Large intestine (tissue), 3 donors: ENCODE measurements at regions not wholly inside any gene's neighbourhood (a gene's known extent, or its start where the extent isn't known, plus 50 kb on each side); places are given as distances from the start of the nearest gene placed in this dataset.
"Not testable (repeated sequence)": the region's sequence is repeated elsewhere in the genome, so short reads cannot be mapped to it uniquely, and the experiment has no call there.

ENCODE experiments used
- DNase-seq, 2 donors: peaks; one replicate each; pipeline versions ENCODE4 v3.0.0 to v3.0.0-alpha.2; 2013
- H3K27ac ChIP-seq: one replicate; pipeline ENCODE4 v1.5.1; 2013; ENCODE audit warnings: low read length
- H3K27me3 ChIP-seq: 2 replicates; pipeline ENCODE4 v1.6.1; 2013; ENCODE audit warnings: low read length; ENCODE audit not compliant: control insufficient read depth, insufficient read depth
- H3K36me3 ChIP-seq: 2 replicates; pipeline ENCODE4 v1.6.1; 2013; ENCODE audit warnings: low read length; ENCODE audit not compliant: control insufficient read depth, insufficient read depth
- H3K4me1 ChIP-seq: one replicate; pipeline ENCODE4 v1.6.1; 2013; ENCODE audit warnings: low read length; ENCODE audit not compliant: control insufficient read depth, insufficient read depth
- H3K4me3 ChIP-seq: one replicate; pipeline ENCODE4 v1.5.1; 2013; ENCODE audit warnings: low read length
- H3K9me3 ChIP-seq: one replicate; pipeline ENCODE4 v1.6.1; 2013; ENCODE audit warnings: mild to moderate bottlenecking, low read depth, low read length, moderate library complexity; ENCODE audit not compliant: control insufficient read depth
- WGBS: methylation state at CpG from one replicate; pipeline ENCODE4 v1.1.5; 2013; ENCODE audit warnings: low lambda C conversion rate; ENCODE audit not compliant: insufficient coverage; 5-methylcytosine and 5-hydroxymethylcytosine counted together

- Histone ChIP-seq H3K9me3 (no peaks in the 10 kb centered on the region), H3K27me3 (peaks cover 2% of the 10 kb centered on the region), H3K4me1 (no peaks in the 10 kb centered on the region), H3K27ac (no peak overlapping the region), H3K36me3 (no peaks in the 10 kb centered on the region), H3K4me3 (no peak overlapping the region)
- no CpG with 5 or more reads among the region's 3 CpGs for WGBS
- no peak for DNase-seq
These were observed 283.4 kb upstream of the G2E3 start for GRCh38 chr14:30275604-30276003.

GRCh38 chr14:30277268-30277667, 281.7 kb upstream of the G2E3 start:
- no peak overlapping the region for H3K4me3 ChIP-seq
- no peaks in the 10 kb centered on the region for H3K36me3 ChIP-seq
- H3K4me1 ChIP-seq = no peaks in the 10 kb centered on the region
- 92% methylated on average over 2 of the region's 2 CpGs for WGBS
- H3K9me3 ChIP-seq = no peaks in the 10 kb centered on the region
- H3K27me3 ChIP-seq = peaks cover 2% of the 10 kb centered on the region
- H3K27ac ChIP-seq = no peak overlapping the region
- DNase-seq = no peak

- H3K4me1 ChIP-seq, H3K4me3 ChIP-seq, H3K36me3 ChIP-seq, DNase-seq, H3K27me3 ChIP-seq, H3K27ac ChIP-seq, H3K9me3 ChIP-seq: not testable (repeated sequence)
- no CpG with 5 or more reads among the region's 2 CpGs for WGBS
These were observed 280.1 kb upstream of the G2E3 start for GRCh38 chr14:30278856-30279255.

DNA sequence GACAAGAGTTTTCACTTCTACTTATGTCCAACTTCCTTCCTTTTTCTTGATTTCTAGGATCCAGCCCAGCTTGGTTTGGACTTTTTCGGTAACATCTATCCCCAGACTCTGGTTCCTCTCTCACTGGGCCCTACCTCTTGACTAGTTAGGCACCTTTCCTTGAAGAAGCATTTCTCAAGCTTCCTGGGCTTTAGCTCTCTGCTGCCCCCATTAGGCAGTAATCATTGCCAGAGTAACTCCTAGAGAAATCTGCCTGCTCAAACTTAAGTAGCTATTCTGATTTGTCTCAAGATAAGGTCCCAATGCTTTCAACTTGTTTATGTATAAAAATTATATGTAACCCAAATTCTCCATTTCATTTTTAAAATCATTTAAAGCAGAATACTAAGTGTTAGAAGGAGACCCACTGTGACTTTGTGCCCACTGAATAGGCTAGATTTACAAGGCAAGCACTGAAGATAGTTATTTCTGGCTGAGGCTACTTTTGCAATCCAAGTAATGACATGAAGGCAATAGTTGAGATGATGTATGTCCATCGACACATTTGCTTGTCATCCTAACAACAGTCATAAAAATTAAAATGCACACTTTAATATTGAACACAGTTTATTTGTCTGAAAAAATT, 275.0 kb upstream of the G2E3 start:
- Histone ChIP-seq H3K4me1 (no peaks in the 10 kb centered on the region), H3K4me3 (no peak overlapping the region), H3K27ac (no peak overlapping the region), H3K9me3 (no peaks in the 10 kb centered on the region), H3K36me3 (no peaks in the 10 kb centered on the region), H3K27me3 (no peaks in the 10 kb centered on the region)
- DNase-seq = peak; percentile 7 to 11
- WGBS = 40% methylated on average over 1 of the region's 2 CpGs

GRCh38 chr14:30284808-30285207, 274.1 kb upstream of the G2E3 start:
- no CpG with 5 or more reads among the region's 4 CpGs for WGBS
- H3K4me3 ChIP-seq = no peak overlapping the region
- H3K27me3 ChIP-seq = no peaks in the 10 kb centered on the region
- H3K36me3 ChIP-seq = no peaks in the 10 kb centered on the region
- no peaks in the 10 kb centered on the region for H3K9me3 ChIP-seq
- no peak overlapping the region for H3K27ac ChIP-seq
- no peaks in the 10 kb centered on the region for H3K4me1 ChIP-seq
- no peak for DNase-seq

GRCh38 chr14:30287579-30288445, 271.1 kb upstream of the G2E3 start:
- Histone ChIP-seq H3K36me3 (no peaks in the 10 kb centered on the region), H3K4me3 (no peak overlapping the region), H3K27ac (no peak overlapping the region), H3K27me3 (no peaks in the 10 kb centered on the region), H3K4me1 (peaks cover 7% of the 10 kb centered on the region), H3K9me3 (no peaks in the 10 kb centered on the region)
- 83% methylated on average over 1 of the region's 7 CpGs for WGBS
- DNase-seq = no peak

DNA sequence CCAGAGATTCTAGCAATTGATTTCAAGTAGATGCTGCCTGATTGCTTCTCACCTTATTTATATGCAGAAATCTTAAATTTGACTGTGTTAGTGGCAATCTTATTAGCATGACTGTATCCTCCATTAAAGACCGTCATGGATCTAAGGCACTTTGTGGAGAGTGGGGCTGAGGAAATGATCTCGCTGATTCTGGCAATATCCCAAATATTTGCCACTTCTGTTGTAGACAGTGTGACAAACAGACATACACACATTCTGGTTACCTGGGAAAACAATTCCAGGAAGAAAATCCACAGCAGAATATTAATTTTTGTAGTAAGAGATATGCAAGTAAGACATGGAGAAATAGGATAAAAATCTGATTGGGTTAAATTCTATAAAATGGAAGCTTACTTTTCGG, 269.0 kb upstream of the G2E3 start:
- H3K36me3 ChIP-seq = no peaks in the 10 kb centered on the region
- no peaks in the 10 kb centered on the region for H3K27me3 ChIP-seq
- WGBS = 67% methylated on average over 3 of the region's 3 CpGs
- peaks cover 13% of the 10 kb centered on the region for H3K4me1 ChIP-seq
- no peak overlapping the region for H3K4me3 ChIP-seq
- H3K9me3 ChIP-seq = no peaks in the 10 kb centered on the region
- no peak for DNase-seq
- H3K27ac ChIP-seq = no peak overlapping the region

GRCh38 chr14:30291216-30291615, 267.7 kb upstream of the G2E3 start:
- WGBS = no CpG with 5 or more reads among the region's 2 CpGs
- no peak overlapping the region for H3K4me3 ChIP-seq

DNA sequence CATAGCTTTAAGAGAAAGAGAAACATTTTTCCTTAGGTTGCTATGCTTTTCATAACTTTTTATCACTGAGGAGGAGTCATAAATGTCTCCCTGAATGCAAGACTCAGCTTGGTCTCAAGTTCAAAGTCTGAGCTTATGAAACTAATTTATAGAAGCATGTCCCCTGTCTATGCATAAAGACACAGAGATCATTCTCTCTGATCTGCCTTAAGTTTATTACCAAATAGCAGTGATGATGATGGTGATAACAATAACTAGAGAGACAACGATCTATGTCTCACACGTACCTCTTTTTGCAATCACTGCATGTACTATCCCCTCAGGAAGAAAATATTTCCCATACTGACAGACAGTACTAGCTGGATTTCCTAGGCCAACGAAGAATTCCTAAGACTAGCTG, 266.4 kb upstream of the G2E3 start:
- Histone ChIP-seq H3K36me3 (no peaks in the 10 kb centered on the region), H3K9me3 (no peaks in the 10 kb centered on the region), H3K4me3 (no peak overlapping the region), H3K27ac (peak overlapping the region; percentile 58), H3K4me1 (peaks cover 13% of the 10 kb centered on the region), H3K27me3 (peaks cover 2% of the 10 kb centered on the region)
- WGBS = no CpG with 5 or more reads among the region's 3 CpGs
- peak; percentile 61 to 82 for DNase-seq

More at GRCh38 chr14:30291216-30291615, 267.7 kb upstream of the G2E3 start:
- H3K27me3 ChIP-seq = no peaks in the 10 kb centered on the region
- peaks cover 13% of the 10 kb centered on the region for H3K4me1 ChIP-seq
- no peaks in the 10 kb centered on the region for H3K36me3 ChIP-seq
- H3K9me3 ChIP-seq = no peaks in the 10 kb centered on the region
- no peak for DNase-seq
- no peak overlapping the region for H3K27ac ChIP-seq

- H3K27me3 ChIP-seq = peaks cover 2% of the 10 kb centered on the region
- no peaks in the 10 kb centered on the region for H3K9me3 ChIP-seq
- H3K36me3 ChIP-seq = no peaks in the 10 kb centered on the region
- no peak overlapping the region for H3K4me3 ChIP-seq
- no peak for DNase-seq
- no peak overlapping the region for H3K27ac ChIP-seq
- H3K4me1 ChIP-seq = peaks cover 13% of the 10 kb centered on the region
These were observed 263.0 kb upstream of the G2E3 start for GRCh38 chr14:30295980-30296379.
